GM23338 (cell line): ENCODE measurements at regions not wholly inside any gene's neighbourhood (a gene's known extent, or its start where the extent isn't known, plus 50 kb on each side); places are given as distances from the start of the nearest gene placed in this dataset.

Source experiments
- ATAC-seq: fragments of 200-7000 bp; cut with Tn5 transposase; 3 replicates; pipeline ENCODE4 v1.9.1; 2020
- DNase-seq: peaks from one replicate; pipeline ENCODE4 v3.0.0-alpha.2; 2015; ENCODE audit warnings: low spot score
- H2AFZ ChIP-seq: fragments of 200-600 bp; sonication (generic); 2 replicates; pipeline ENCODE4 v1.8.0; 2016; ENCODE audit warnings: antibody characterized with exemption, mild to moderate bottlenecking, moderate library complexity
- H3F3A ChIP-seq: fragments of 200-600 bp; sonication (generic); replicated peaks from 2 replicates; pipeline ENCODE4 v1.8.0; 2017; ENCODE audit warnings: antibody characterized with exemption, mixed run types, low read depth
- H3K27ac ChIP-seq: fragments of 200-600 bp; sonication (generic); 2 replicates; pipeline ENCODE4 v1.6.1; 2016; ENCODE audit warnings: low read depth
- H3K27me3 ChIP-seq: fragments of 200-600 bp; sonication (generic); 2 replicates; pipeline ENCODE4 v1.8.0; 2016; ENCODE audit warnings: mild to moderate bottlenecking, mixed run types, moderate library complexity; ENCODE audit not compliant: insufficient read depth
- H3K36me3 ChIP-seq: fragments of 200-600 bp; sonication (generic); 2 replicates; pipeline ENCODE4 v1.8.0; 2016; ENCODE audit warnings: mild to moderate bottlenecking; ENCODE audit not compliant: insufficient read depth
- H3K4me1 ChIP-seq: fragments of 200-600 bp; sonication (generic); 2 replicates; pipeline ENCODE4 v1.8.0; 2016; ENCODE audit warnings: mild to moderate bottlenecking, moderate library complexity; ENCODE audit not compliant: insufficient read depth
- H3K4me2 ChIP-seq: fragments of 200-600 bp; sonication (generic); 2 replicates; pipeline ENCODE4 v1.7.1; 2017; ENCODE audit warnings: mixed run types
- H3K4me3 ChIP-seq: fragments of 200-600 bp; sonication (generic); 2 replicates; pipeline ENCODE4 v1.6.1; 2016; ENCODE audit warnings: mixed run types
- H3K79me2 ChIP-seq: fragments of 200-600 bp; sonication (generic); replicated peaks from 2 replicates; pipeline ENCODE4 v1.8.0; 2017; ENCODE audit warnings: mild to moderate bottlenecking; ENCODE audit not compliant: insufficient read depth
- H3K9me2 ChIP-seq: fragments of 200-600 bp; sonication (generic); 2 replicates; pipeline ENCODE4 v1.8.0; 2017; ENCODE audit not compliant: insufficient read depth
- H4K20me1 ChIP-seq: fragments of 200-600 bp; sonication (generic); replicated peaks from 2 replicates; pipeline ENCODE4 v1.8.0; 2017; ENCODE audit warnings: mild to moderate bottlenecking; ENCODE audit not compliant: insufficient read depth
- H3K27ac Mint-ChIP-seq: 2 replicates; pipeline ENCODE4 v1.8.0; 2020; ENCODE audit warnings: inconsistent platforms, mild to moderate bottlenecking, moderate library complexity, mixed read lengths
- H3K27me3 Mint-ChIP-seq: 3 replicates; pipeline ENCODE4 v1.8.0; 2022; ENCODE audit warnings: low read depth, mild to moderate bottlenecking, moderate library complexity, mixed read lengths, inconsistent platforms; ENCODE audit not compliant: insufficient read depth, poor library complexity
- H3K36me3 Mint-ChIP-seq: 3 replicates; pipeline ENCODE4 v1.8.0; 2021; ENCODE audit warnings: low read depth, mild to moderate bottlenecking, inconsistent platforms, moderate library complexity, mixed read lengths
- H3K4me1 Mint-ChIP-seq: 3 replicates; pipeline ENCODE4 v1.8.0; 2020; ENCODE audit warnings: mild to moderate bottlenecking, inconsistent platforms, mixed read lengths
- H3K4me3 Mint-ChIP-seq: 3 replicates; pipeline ENCODE4 v1.8.0; 2021; ENCODE audit warnings: moderate library complexity, mild to moderate bottlenecking, inconsistent platforms, mixed read lengths
- H3K9me3 Mint-ChIP-seq: 3 replicates; pipeline ENCODE4 v1.8.0; 2020; ENCODE audit warnings: moderate library complexity, mild to moderate bottlenecking, inconsistent platforms, mixed read lengths
- CREB1 ChIP-seq: fragments of 250-450 bp; sonication (Bioruptor Pico); IDR thresholded peaks from 2 replicates; pipeline ENCODE4 v1.5.0; 2020; ENCODE audit warnings: low read depth, mild to moderate bottlenecking, moderate library complexity
- CTCF ChIP-seq, 2 experiments: fragments of 200-600 bp in 1 of 2; sonication (generic) in 1 of 2; conservative IDR thresholded peaks; 2 replicates each; pipeline versions ENCODE4 v1.5.1 to v1.6.1; 2016 to 2017; ENCODE audit warnings: antibody characterized with exemption in 2 of 2, low read depth in 2 of 2, mild to moderate bottlenecking in 2 of 2, moderate library complexity in 1 of 2
- EZH2 ChIP-seq: fragments of 200-600 bp; sonication (generic); IDR thresholded peaks from one replicate; pipeline ENCODE4 v1.8.0; 2017; ENCODE audit warnings: antibody characterized with exemption, mild to moderate bottlenecking, low read depth; ENCODE audit not compliant: unreplicated experiment
- EZH2phosphoT487 ChIP-seq: fragments of 200-600 bp; sonication (generic); IDR thresholded peaks from one replicate; pipeline ENCODE4 v1.8.1; 2018; ENCODE audit warnings: antibody characterized with exemption; ENCODE audit not compliant: unreplicated experiment
- JUNB ChIP-seq: IDR thresholded peaks from one replicate; pipeline ENCODE4 v1.6.1; 2016; ENCODE audit warnings: antibody characterized with exemption; ENCODE audit not compliant: unreplicated experiment
- NANOG ChIP-seq: IDR thresholded peaks from 2 replicates; pipeline ENCODE4 v1.6.1; 2016; ENCODE audit warnings: antibody characterized with exemption, borderline replicate concordance
- POLR2AphosphoS5 ChIP-seq: IDR thresholded peaks from 2 replicates; pipeline ENCODE4 v1.6.1; 2016; ENCODE audit warnings: antibody characterized with exemption, low read depth
- REST ChIP-seq: IDR thresholded peaks from one replicate; pipeline ENCODE4 v1.6.1; 2018; ENCODE audit warnings: antibody characterized with exemption; ENCODE audit not compliant: unreplicated experiment
- STAT1 ChIP-seq: IDR thresholded peaks from one replicate; pipeline ENCODE4 v1.6.1; 2016; ENCODE audit warnings: antibody characterized with exemption; ENCODE audit not compliant: unreplicated experiment
- ZNF331 ChIP-seq: fragments of 250-450 bp; sonication (Bioruptor Pico); IDR thresholded peaks from 2 replicates; pipeline ENCODE4 v1.5.0; 2020; ENCODE audit warnings: low read depth, mild to moderate bottlenecking, moderate library complexity
- ZNF462 ChIP-seq: fragments of 250-450 bp; sonication (Bioruptor Pico); IDR thresholded peaks from 2 replicates; pipeline ENCODE4 v1.5.0; 2020; ENCODE audit warnings: mild to moderate bottlenecking, moderate library complexity

- H4K20me1 ChIP-seq: no peaks in the 10 kb centered on the region
- H3K4me3 ChIP-seq: no peak overlapping the region
- H3F3A ChIP-seq: no peaks in the 10 kb centered on the region
- no peak overlapping the region for H3K27ac ChIP-seq
- H3K4me1 Mint-ChIP-seq: peaks cover 9% of the 10 kb centered on the region
- H3K27me3 ChIP-seq: no peaks in the 10 kb centered on the region
- no peaks in the 10 kb centered on the region for H3K9me2 ChIP-seq
- peaks cover 8% of the 10 kb centered on the region; the same call in 1 of the 2 replicates for H3K4me1 ChIP-seq
- H3K36me3 Mint-ChIP-seq: no peaks in the 10 kb centered on the region
- H3K27ac Mint-ChIP-seq: no peak overlapping the region
- TF ChIP-seq NANOG: no peak
- H3K79me2 ChIP-seq: no peaks in the 10 kb centered on the region
- H3K4me2 ChIP-seq: no peak overlapping the region
- H2AFZ ChIP-seq: no peak overlapping the region
- no peak overlapping the region for H3K4me3 Mint-ChIP-seq
- ATAC-seq (no peak), DNase-seq (no peak)
- H3K9me3 Mint-ChIP-seq: no peaks in the 10 kb centered on the region
- H3K27me3 Mint-ChIP-seq: peaks cover 2% of the 10 kb centered on the region
- H3K36me3 ChIP-seq: no peaks in the 10 kb centered on the region
These were observed 291.6 kb upstream of the PAPPA start for GRCh38 chr9:115862021-115862420.

GRCh38 chr9:115864581-115864980 lies 289.0 kb upstream of the PAPPA start:
- no peak for ATAC-seq
- TF ChIP-seq ZNF331 (CRISPR knock-in tag) (no peak), EZH2phosphoT487 (no peak), NANOG (no peak), REST (no peak), STAT1 (no peak), ZNF462 (CRISPR knock-in tag) (no peak), EZH2 (no peak), CTCF (conservative IDR thresholded peaks at IDR 0.05; ENCODE audit: low read depth in 2 of 2) (no peak), JUNB (no peak), CREB1 (CRISPR knock-in tag) (no peak), POLR2AphosphoS5 (no peak)

More at GRCh38 chr9:115864581-115864980, 289.0 kb upstream of the PAPPA start:
- Mint-ChIP-seq H3K9me3 (no peaks in the 10 kb centered on the region), H3K27ac (no peak overlapping the region), H3K36me3 (no peaks in the 10 kb centered on the region), H3K4me3 (no peak overlapping the region), H3K27me3 (peaks cover under 1% of the 10 kb centered on the region), H3K4me1 (peaks cover 9% of the 10 kb centered on the region)
- no peak overlapping the region for H2AFZ ChIP-seq
- no peaks in the 10 kb centered on the region for H4K20me1 ChIP-seq
- H3K27ac ChIP-seq: no peak overlapping the region
- H3K4me2 ChIP-seq: no peak overlapping the region
- H3K9me2 ChIP-seq: no peaks in the 10 kb centered on the region
- no peaks in the 10 kb centered on the region for H3K36me3 ChIP-seq
- no peak for DNase-seq
- H3K79me2 ChIP-seq: no peaks in the 10 kb centered on the region
- H3K4me1 ChIP-seq: peaks cover 8% of the 10 kb centered on the region; the same call in 1 of the 2 replicates
- no peaks in the 10 kb centered on the region for H3K27me3 ChIP-seq
- H3K4me3 ChIP-seq: no peak overlapping the region
- H3F3A ChIP-seq: no peaks in the 10 kb centered on the region
